ENCODE measurements at regions not wholly inside any gene's neighbourhood (a gene's known extent, or its start where the extent isn't known, plus 50 kb on each side); places are given as distances from the start of the nearest gene placed in this dataset.

GRCh38 chr11:134864968-134865305, 452.9 kb upstream of the B3GAT1 start:
- in situ Hi-C loops (cut with MboI; ENCODE audit: low sequenced_read_pairs, unreplicated experiment) = no loop called here
- DNase-seq (ENCODE audit: low spot score) = no peak
- TF ChIP-seq CTCF (IDR thresholded peaks at IDR 0.05; ENCODE audit: borderline replicate concordance, control extremely low read depth, extremely low read depth, insufficient read depth, missing control alignments) = no peak

GRCh38 chr11:134864233-134864967, 452.4 kb upstream of the B3GAT1 start:
- in situ Hi-C loops (cut with MboI; ENCODE audit: low sequenced_read_pairs, unreplicated experiment) = no loop called here
- DNase-seq (ENCODE audit: low spot score) = no peak
- TF ChIP-seq CTCF (IDR thresholded peaks at IDR 0.05; ENCODE audit: borderline replicate concordance, control extremely low read depth, extremely low read depth, insufficient read depth, missing control alignments) = no peak

GRCh38 chr11:134863294-134863693, 451.3 kb upstream of the B3GAT1 start:
- in situ Hi-C loops (cut with MboI; ENCODE audit: low sequenced_read_pairs, unreplicated experiment) = no loop called here
- no peak for TF ChIP-seq CTCF (IDR thresholded peaks at IDR 0.05; ENCODE audit: borderline replicate concordance, control extremely low read depth, extremely low read depth, insufficient read depth, missing control alignments)

GRCh38 chr11:134862587-134863195, 450.6 kb upstream of the B3GAT1 start:
- no peak for DNase-seq (ENCODE audit: low spot score)
- in situ Hi-C loops (cut with MboI; ENCODE audit: low sequenced_read_pairs, unreplicated experiment) = no loop called here
- no peak for TF ChIP-seq CTCF (IDR thresholded peaks at IDR 0.05; ENCODE audit: borderline replicate concordance, control extremely low read depth, extremely low read depth, insufficient read depth, missing control alignments)

More at GRCh38 chr11:134863294-134863693, 451.3 kb upstream of the B3GAT1 start:
- no peak for DNase-seq (ENCODE audit: low spot score)

- no peak for DNase-seq (ENCODE audit: low spot score)
- TF ChIP-seq CTCF (IDR thresholded peaks at IDR 0.05; ENCODE audit: borderline replicate concordance, control extremely low read depth, extremely low read depth, insufficient read depth, missing control alignments) = no peak
- in situ Hi-C loops (cut with MboI; ENCODE audit: low sequenced_read_pairs, unreplicated experiment) = no loop called here
These were observed 450.1 kb upstream of the B3GAT1 start for GRCh38 chr11:134862105-134862502.

GRCh38 chr11:134861490-134862104, 449.6 kb upstream of the B3GAT1 start:
- DNase-seq (ENCODE audit: low spot score) = no peak
- in situ Hi-C loops (cut with MboI; ENCODE audit: low sequenced_read_pairs, unreplicated experiment) = no loop called here
- TF ChIP-seq CTCF (IDR thresholded peaks at IDR 0.05; ENCODE audit: borderline replicate concordance, control extremely low read depth, extremely low read depth, insufficient read depth, missing control alignments) = no peak

Measured in GM13976 (cell line).